HepG2 (cell line): ENCODE measurements at regions not wholly inside any gene's neighbourhood (a gene's known extent, or its start where the extent isn't known, plus 50 kb on each side); places are given as distances from the start of the nearest gene placed in this dataset.

Source experiments
- ATAC-seq: fragments of 200-7000 bp; cut with Tn5 transposase; 3 replicates; pipeline ENCODE4 v1.9.1; 2020; ENCODE audit warnings: mild to moderate bottlenecking, moderate library complexity
- BruUV-seq: library from RNA; stranded (reverse); fragments of 400-500 nt; replicated peaks from 2 replicates; lab custom pipeline; 2021; lab: Mats Ljungman, UMichigan
- CTCF ChIA-PET: fragments of 300-600 bp; formaldehyde crosslinking; extraction: SDS; loops from one replicate; lab custom pipeline; 2021; ENCODE audit warnings: low total read pairs, inconsistent platforms, low intra/inter-chr PET ratio; lab: Yijun Ruan, JAX
- POLR2A ChIA-PET: fragments of 350-600 bp; sonication (Branson Sonifier 250); formaldehyde crosslinking; loops from one replicate; lab custom pipeline; 2020; ENCODE audit warnings: antibody characterized with exemption, inconsistent platforms; lab: Yijun Ruan, JAX
- DNase-seq: peaks from one replicate; pipeline ENCODE4 v3.0.0-alpha.2; 2015; ENCODE audit warnings: low spot score
- FAIRE-seq: peaks from 3 replicates; lab custom pipeline; 2011; peaks lifted over from hg19 to GRCh38; lab: Jason Lieb, UNC
- H2AFZ ChIP-seq: one replicate; pipeline ENCODE4 v1.6.1; 2011; ENCODE audit warnings: low read length, inconsistent platforms
- H3K27ac ChIP-seq: fragments of 300-600 bp; 3 replicates; pipeline ENCODE4 v1.8.0; 2011; ENCODE audit warnings: mixed run types, mild to moderate bottlenecking, mixed read lengths, low read length, inconsistent platforms; ENCODE audit not compliant: insufficient read depth; ENCODE audit errors: extremely low read length
- H3K27me3 ChIP-seq, 2 experiments: fragments of 200-600 bp in 1 of 2; 2 replicates in 1 of 2; 3 replicates in 1 of 2; pipeline versions ENCODE4 v1.6.0 to v1.8.0; 2011; ENCODE audit warnings: low read length in 2 of 2, mild to moderate bottlenecking in 2 of 2, moderate library complexity in 2 of 2, inconsistent platforms in 1 of 2; ENCODE audit not compliant: insufficient read depth in 2 of 2, control insufficient read depth in 1 of 2
- H3K36me3 ChIP-seq, 2 experiments: fragments of 200-600 bp in 1 of 2; replicated peaks in 1 of 2; 2 replicates in 1 of 2; 3 replicates in 1 of 2; pipeline versions ENCODE4 v1.5.1 to v1.8.0; 2011; ENCODE audit warnings: low read length in 2 of 2, inconsistent platforms in 1 of 2; ENCODE audit not compliant: insufficient read depth in 2 of 2, control insufficient read depth in 1 of 2
- H3K4me1 ChIP-seq: 2 replicates; pipeline ENCODE4 v1.5.1; 2012; ENCODE audit warnings: low read length, inconsistent platforms; ENCODE audit not compliant: insufficient read depth
- H3K4me2 ChIP-seq: 2 replicates; pipeline ENCODE4 v1.6.0; 2011; ENCODE audit warnings: low read depth, low read length, inconsistent platforms
- H3K4me3 ChIP-seq, 3 experiments: fragments of 200-600 bp in 1 of 3; sonication (generic), shearing (Covaris generic) in 1 of 3; replicated peaks in 1 of 3; 2 replicates each; pipeline ENCODE4 v1.5.1; 2011 to 2016; ENCODE audit warnings: low read length in 3 of 3, inconsistent platforms in 2 of 3, low read depth in 2 of 3, mild to moderate bottlenecking in 2 of 3, control low read depth in 1 of 3, mixed read lengths in 1 of 3; ENCODE audit not compliant: insufficient read depth in 1 of 3
- H3K79me2 ChIP-seq: one replicate; pipeline ENCODE4 v1.6.1; 2011; ENCODE audit warnings: low read length, inconsistent platforms; ENCODE audit not compliant: insufficient read depth
- H3K9ac ChIP-seq: 2 replicates; pipeline ENCODE4 v1.6.0; 2011; ENCODE audit warnings: mild to moderate bottlenecking, low read depth, low read length, inconsistent platforms; ENCODE audit not compliant: insufficient read depth
- H3K9me3 ChIP-seq: 2 replicates; pipeline ENCODE4 v1.5.1; 2012; ENCODE audit warnings: mild to moderate bottlenecking, low read length
- H4K20me1 ChIP-seq: 2 replicates; pipeline ENCODE4 v1.6.0; 2011; ENCODE audit warnings: inconsistent platforms, mild to moderate bottlenecking, low read length, moderate library complexity; ENCODE audit not compliant: insufficient read depth
- CC2D1A ChIP-seq: sonication (generic); formaldehyde crosslinking; IDR thresholded peaks from 2 replicates; pipeline ENCODE4 v1.8.1; 2023; ENCODE audit warnings: mild to moderate bottlenecking, missing genetic modification reagents
- CENPX ChIP-seq: sonication (generic); formaldehyde crosslinking; IDR thresholded peaks from 2 replicates; pipeline ENCODE4 v1.9.0; 2021; ENCODE audit warnings: mild to moderate bottlenecking, missing genetic modification reagents, moderate library complexity
- CHD4 ChIP-seq: fragments of 200-600 bp; sonication (generic); IDR thresholded peaks from 2 replicates; pipeline ENCODE4 v1.7.0; 2017; ENCODE audit warnings: mild to moderate bottlenecking, low read length, borderline replicate concordance
- JUN ChIP-seq: sonication (generic); formaldehyde crosslinking; IDR thresholded peaks from 2 replicates; pipeline ENCODE4 v1.4.0; 2020; ENCODE audit warnings: mild to moderate bottlenecking, missing genetic modification reagents
- KDM5A ChIP-seq: fragments of 200-600 bp; sonication (generic); IDR thresholded peaks from 2 replicates; pipeline ENCODE4 v1.7.0; 2018; ENCODE audit warnings: antibody characterized with exemption, mild to moderate bottlenecking, low read length, borderline replicate concordance
- MED8 ChIP-seq: sonication (generic); formaldehyde crosslinking; IDR thresholded peaks from 2 replicates; pipeline ENCODE4 v1.8.1; 2023; ENCODE audit warnings: mild to moderate bottlenecking, missing genetic modification reagents; ENCODE audit not compliant: insufficient replicate concordance
- MEF2D ChIP-seq: sonication (generic); formaldehyde crosslinking; IDR thresholded peaks from 2 replicates; pipeline ENCODE4 v1.5.1; 2020; ENCODE audit warnings: mild to moderate bottlenecking, missing genetic modification reagents
- PLRG1 ChIP-seq: fragments of 450-650 bp; conservative IDR thresholded peaks from 2 replicates; pipeline ENCODE4 v1.6.1; 2016
- RFXAP ChIP-seq: sonication (generic); formaldehyde crosslinking; IDR thresholded peaks from 2 replicates; pipeline ENCODE4 v1.4.0; 2020; ENCODE audit warnings: missing genetic modification reagents, borderline replicate concordance
- SNAPC5 ChIP-seq: sonication (generic); formaldehyde crosslinking; IDR thresholded peaks from 2 replicates; pipeline ENCODE4 v1.8.1; 2023; ENCODE audit warnings: mild to moderate bottlenecking, missing genetic modification reagents, borderline replicate concordance
- SRF ChIP-seq: IDR thresholded peaks from 2 replicates; pipeline ENCODE4 v1.6.1; 2011; ENCODE audit warnings: mild to moderate bottlenecking, low read depth, low read length, moderate library complexity
- SRSF9 ChIP-seq: fragments of 200-400 bp; formaldehyde crosslinking; IDR thresholded peaks from 2 replicates; pipeline ENCODE4 v1.6.1; 2018; ENCODE audit warnings: borderline replicate concordance, mild to moderate bottlenecking, low read depth, low read length; ENCODE audit not compliant: insufficient read depth, poor library complexity, severe bottlenecking
- TEAD2 ChIP-seq: sonication (generic); formaldehyde crosslinking; IDR thresholded peaks from 2 replicates; pipeline ENCODE4 v1.9.0; 2021; ENCODE audit warnings: missing genetic modification reagents
- ZBTB43 ChIP-seq: sonication (generic); formaldehyde crosslinking; conservative IDR thresholded peaks from 2 replicates; pipeline ENCODE4 v1.4.0; 2020; ENCODE audit warnings: missing genetic modification reagents
- ZNF24 ChIP-seq: fragments of 450-650 bp; IDR thresholded peaks from 2 replicates; pipeline ENCODE4 v1.6.1; 2017; ENCODE audit warnings: antibody characterized with exemption, mild to moderate bottlenecking
- ZNF800 ChIP-seq: sonication (generic); formaldehyde crosslinking; IDR thresholded peaks from 2 replicates; pipeline ENCODE4 v1.4.0; 2020; ENCODE audit warnings: missing genetic modification reagents
- ZNF841 ChIP-seq: sonication (generic); formaldehyde crosslinking; IDR thresholded peaks from 2 replicates; pipeline ENCODE4 v1.8.1; 2023; ENCODE audit warnings: missing genetic modification reagents, borderline replicate concordance
- ZSCAN12 ChIP-seq: sonication (generic); formaldehyde crosslinking; IDR thresholded peaks from 2 replicates; pipeline ENCODE4 v1.9.0; 2021; ENCODE audit warnings: mild to moderate bottlenecking, missing genetic modification reagents
- WGBS: methylation state at CpG from one replicate; pipeline ENCODE4 v1.1.6; 2017; ENCODE audit warnings: low lambda C conversion rate; 5-methylcytosine and 5-hydroxymethylcytosine counted together
- in situ Hi-C: cut with HindIII; loops from 2 replicates; pipeline ENCODE4 v1.10.0; 2017; ENCODE audit warnings: low pct_unique_long_range_greater_than_20kb; ENCODE audit not compliant: extremely low pct_ligation_motif_present
- intact Hi-C: fragments of 100-400 bp; cut with micrococcal nuclease; formaldehyde crosslinking; loops from one replicate; pipeline ENCODE4 v1.10.0; 2022; ENCODE audit not compliant: unreplicated experiment

- Histone ChIP-seq H3K27ac (no peak overlapping the region), H3K9ac (no peak overlapping the region), H3K4me3 (no peak overlapping the region), H3K36me3 (no peaks in the 10 kb centered on the region), H3K79me2 (no peaks in the 10 kb centered on the region), H3K4me1 (no peaks in the 10 kb centered on the region), H3K9me3 (no peaks in the 10 kb centered on the region), H3K4me2 (no peak overlapping the region), H2AFZ (no peak overlapping the region), H3K27me3 (no peaks in the 10 kb centered on the region), H4K20me1 (no peaks in the 10 kb centered on the region)
- BruUV-seq = no TSS peak
- ATAC-seq (no peak), DNase-seq (no peak), FAIRE-seq (no peak)
- ChIA-PET CTCF (no interaction called here), POLR2A (no interaction called here)
- TF ChIP-seq ZNF24 = no peak
- 1% methylated on average over 2 of the region's 2 CpGs for WGBS
- in situ Hi-C loops (no loop called here), intact Hi-C loops (no loop called here)
These were observed 652.4 kb upstream of the MEF2C start for GRCh38 chr5:89535411-89535810.

- Histone ChIP-seq H3K27ac (no peak overlapping the region), H3K36me3 (no peaks in the 10 kb centered on the region), H3K4me2 (no peak overlapping the region), H2AFZ (no peak overlapping the region), H3K27me3 (no peaks in the 10 kb centered on the region), H3K4me3 (no peak overlapping the region), H3K4me1 (no peaks in the 10 kb centered on the region), H3K9me3 (peaks cover 4% of the 10 kb centered on the region), H4K20me1 (no peaks in the 10 kb centered on the region), H3K79me2 (no peaks in the 10 kb centered on the region), H3K9ac (no peak overlapping the region)
- no TSS peak for BruUV-seq
- no peak for ATAC-seq
- ChIA-PET POLR2A (no interaction called here), CTCF (no interaction called here)
- DNase-seq = no peak
- TF ChIP-seq TEAD2 (CRISPR knock-in tag) (no peak), CC2D1A (CRISPR knock-in tag) (no peak), KDM5A (no peak), SNAPC5 (CRISPR knock-in tag) (no peak), RFXAP (CRISPR knock-in tag) (no peak), ZNF800 (CRISPR knock-in tag) (no peak), JUN (CRISPR knock-in tag) (no peak), ZNF841 (CRISPR knock-in tag) (no peak), MED8 (CRISPR knock-in tag) (no peak), ZBTB43 (no peak), ZSCAN12 (CRISPR knock-in tag) (no peak), MEF2D (CRISPR knock-in tag) (no peak), CHD4 (no peak), CENPX (CRISPR knock-in tag) (no peak), SRSF9 (no peak), PLRG1 (no peak), SRF (no peak)
- intact Hi-C loops = no loop called here
- no peak for FAIRE-seq
- in situ Hi-C loops = no loop called here
These were observed 651.3 kb upstream of the MEF2C start for GRCh38 chr5:89534331-89534730.
